Activated T-helper 17 cell treated with anti-CD3 and anti-CD28 coated beads, Interleukin-2, amount 50 U/mL, for 72 hours (primary cell): ENCODE measurements at regions not wholly inside any gene's neighbourhood (a gene's known extent, or its start where the extent isn't known, plus 50 kb on each side); places are given as distances from the start of the nearest gene placed in this dataset.

ENCODE experiments used
- ATAC-seq: fragments of 150-1000 bp; cut with Tn5 transposase; replicated peaks from 2 replicates; pipeline ENCODE4 v1.10.0; 2021; ENCODE audit warnings: mild to moderate bottlenecking, moderate library complexity
- H3K27ac Mint-ChIP-seq: one replicate; pipeline ENCODE4 v1.8.0; 2022; ENCODE audit warnings: mixed read lengths
- H3K27me3 Mint-ChIP-seq: one replicate; pipeline ENCODE4 v1.8.0; 2022; ENCODE audit warnings: mixed read lengths
- H3K36me3 Mint-ChIP-seq: one replicate; pipeline ENCODE4 v1.8.0; 2022; ENCODE audit warnings: low read depth, mild to moderate bottlenecking, mixed read lengths
- H3K4me1 Mint-ChIP-seq: one replicate; pipeline ENCODE4 v1.8.0; 2022; ENCODE audit warnings: mixed read lengths
- H3K4me3 Mint-ChIP-seq: one replicate; pipeline ENCODE4 v1.8.0; 2022; ENCODE audit warnings: mild to moderate bottlenecking, mixed read lengths
- H3K9me3 Mint-ChIP-seq: one replicate; pipeline ENCODE4 v1.8.0; 2022; ENCODE audit warnings: mixed read lengths

GRCh38 chr5:89869346-89869745 lies 540.2 kb downstream of the CETN3 start:
- no peak for ATAC-seq
- Mint-ChIP-seq H3K27me3 (no peaks in the 10 kb centered on the region), H3K4me1 (no peaks in the 10 kb centered on the region), H3K36me3 (no peaks in the 10 kb centered on the region), H3K9me3 (no peaks in the 10 kb centered on the region), H3K27ac (no peak overlapping the region), H3K4me3 (no peak overlapping the region)

GRCh38 chr5:89866410-89866809 lies 543.1 kb downstream of the CETN3 start:
- ATAC-seq, result no peak
- H3K27ac Mint-ChIP-seq, result no peak overlapping the region
- H3K36me3 Mint-ChIP-seq, result no peaks in the 10 kb centered on the region
- H3K9me3 Mint-ChIP-seq, result no peaks in the 10 kb centered on the region
- no peak overlapping the region for H3K4me3 Mint-ChIP-seq
- no peaks in the 10 kb centered on the region for H3K4me1 Mint-ChIP-seq
- H3K27me3 Mint-ChIP-seq, result no peaks in the 10 kb centered on the region

GRCh38 chr5:89864941-89865340 lies 544.6 kb downstream of the CETN3 start:
- H3K36me3 Mint-ChIP-seq, result no peaks in the 10 kb centered on the region
- H3K27ac Mint-ChIP-seq, result no peak overlapping the region
- ATAC-seq, result no peak
- no peaks in the 10 kb centered on the region for H3K27me3 Mint-ChIP-seq
- no peak overlapping the region for H3K4me3 Mint-ChIP-seq
- H3K4me1 Mint-ChIP-seq, result no peaks in the 10 kb centered on the region
- H3K9me3 Mint-ChIP-seq, result peaks cover under 1% of the 10 kb centered on the region

- no peak overlapping the region for H3K27ac Mint-ChIP-seq
- H3K9me3 Mint-ChIP-seq, result peaks cover 14% of the 10 kb centered on the region
- no peaks in the 10 kb centered on the region for H3K27me3 Mint-ChIP-seq
- no peaks in the 10 kb centered on the region for H3K36me3 Mint-ChIP-seq
- no peak overlapping the region for H3K4me3 Mint-ChIP-seq
- no peak for ATAC-seq
- H3K4me1 Mint-ChIP-seq, result no peaks in the 10 kb centered on the region
Measured at GRCh38 chr5:89857790-89858189, 551.8 kb downstream of the CETN3 start.

GRCh38 chr5:89855417-89855816 lies 554.1 kb downstream of the CETN3 start:
- Mint-ChIP-seq H3K36me3 (no peaks in the 10 kb centered on the region), H3K27ac (no peak overlapping the region), H3K27me3 (no peaks in the 10 kb centered on the region), H3K4me3 (no peak overlapping the region), H3K9me3 (peaks cover 14% of the 10 kb centered on the region), H3K4me1 (no peaks in the 10 kb centered on the region)
- ATAC-seq, result no peak

GRCh38 chr5:89851911-89852310 lies 557.6 kb downstream of the CETN3 start:
- no peaks in the 10 kb centered on the region for H3K4me1 Mint-ChIP-seq
- peaks cover 4% of the 10 kb centered on the region for H3K9me3 Mint-ChIP-seq
- H3K27me3 Mint-ChIP-seq, result no peaks in the 10 kb centered on the region
- no peaks in the 10 kb centered on the region for H3K36me3 Mint-ChIP-seq
- H3K27ac Mint-ChIP-seq, result no peak overlapping the region
- ATAC-seq, result no peak
- H3K4me3 Mint-ChIP-seq, result no peak overlapping the region

GRCh38 chr5:89850513-89850865 lies 559.1 kb downstream of the CETN3 start:
- Mint-ChIP-seq H3K4me3 (no peak overlapping the region), H3K36me3 (no peaks in the 10 kb centered on the region), H3K4me1 (no peaks in the 10 kb centered on the region), H3K9me3 (peaks cover 9% of the 10 kb centered on the region), H3K27ac (no peak overlapping the region), H3K27me3 (no peaks in the 10 kb centered on the region)
- no peak for ATAC-seq

- Mint-ChIP-seq H3K9me3 (peaks cover 9% of the 10 kb centered on the region), H3K27me3 (no peaks in the 10 kb centered on the region), H3K27ac (no peak overlapping the region), H3K36me3 (no peaks in the 10 kb centered on the region), H3K4me3 (no peak overlapping the region), H3K4me1 (no peaks in the 10 kb centered on the region)
- ATAC-seq, result no peak
Measured at GRCh38 chr5:89849830-89850512, 559.6 kb downstream of the CETN3 start.

- no peaks in the 10 kb centered on the region for H3K4me1 Mint-ChIP-seq
- ATAC-seq, result no peak
- peaks cover 5% of the 10 kb centered on the region for H3K9me3 Mint-ChIP-seq
- no peaks in the 10 kb centered on the region for H3K27me3 Mint-ChIP-seq
- no peak overlapping the region for H3K4me3 Mint-ChIP-seq
- no peaks in the 10 kb centered on the region for H3K36me3 Mint-ChIP-seq
- no peak overlapping the region for H3K27ac Mint-ChIP-seq
Measured at GRCh38 chr5:89847743-89848142, 561.8 kb downstream of the CETN3 start.

- Mint-ChIP-seq H3K27ac (no peak overlapping the region), H3K4me1 (no peaks in the 10 kb centered on the region), H3K36me3 (no peaks in the 10 kb centered on the region), H3K27me3 (no peaks in the 10 kb centered on the region), H3K9me3 (peaks cover 5% of the 10 kb centered on the region), H3K4me3 (no peak overlapping the region)
- no peak for ATAC-seq
Measured at GRCh38 chr5:89844548-89844947, 565.0 kb downstream of the CETN3 start.

- Mint-ChIP-seq H3K4me3 (no peak overlapping the region), H3K27me3 (no peaks in the 10 kb centered on the region), H3K4me1 (no peaks in the 10 kb centered on the region), H3K36me3 (no peaks in the 10 kb centered on the region), H3K9me3 (peaks cover 8% of the 10 kb centered on the region), H3K27ac (no peak overlapping the region)
- ATAC-seq, result no peak
Measured at GRCh38 chr5:89842531-89842930, 567.0 kb downstream of the CETN3 start.

GRCh38 chr5:89840906-89841305 lies 568.6 kb downstream of the CETN3 start:
- Mint-ChIP-seq H3K36me3 (no peaks in the 10 kb centered on the region), H3K27ac (no peak overlapping the region)

GRCh38 chr5:89830691-89831090 lies 578.9 kb downstream of the CETN3 start:
- H3K4me3 Mint-ChIP-seq, result no peak overlapping the region
- no peak overlapping the region for H3K27ac Mint-ChIP-seq
- H3K27me3 Mint-ChIP-seq, result no peaks in the 10 kb centered on the region
- H3K4me1 Mint-ChIP-seq, result no peaks in the 10 kb centered on the region
- peaks cover 16% of the 10 kb centered on the region for H3K9me3 Mint-ChIP-seq
- ATAC-seq, result no peak
- H3K36me3 Mint-ChIP-seq, result no peaks in the 10 kb centered on the region

More at GRCh38 chr5:89840906-89841305, 568.6 kb downstream of the CETN3 start:
- H3K4me3 Mint-ChIP-seq, result no peak overlapping the region
- H3K4me1 Mint-ChIP-seq, result no peaks in the 10 kb centered on the region
- no peaks in the 10 kb centered on the region for H3K27me3 Mint-ChIP-seq
- ATAC-seq, result no peak
- peaks cover 3% of the 10 kb centered on the region for H3K9me3 Mint-ChIP-seq

GRCh38 chr5:89827960-89828359 lies 581.6 kb downstream of the CETN3 start:
- H3K36me3 Mint-ChIP-seq, result no peaks in the 10 kb centered on the region
- no peak for ATAC-seq

GRCh38 chr5:89827359-89827758 lies 582.2 kb downstream of the CETN3 start:
- no peaks in the 10 kb centered on the region for H3K36me3 Mint-ChIP-seq
- no peak overlapping the region for H3K4me3 Mint-ChIP-seq
- H3K27ac Mint-ChIP-seq, result no peak overlapping the region
- no peaks in the 10 kb centered on the region for H3K4me1 Mint-ChIP-seq
- ATAC-seq, result no peak
- H3K27me3 Mint-ChIP-seq, result no peaks in the 10 kb centered on the region
- peaks cover 23% of the 10 kb centered on the region for H3K9me3 Mint-ChIP-seq

More at GRCh38 chr5:89827960-89828359, 581.6 kb downstream of the CETN3 start:
- Mint-ChIP-seq H3K9me3 (peaks cover 22% of the 10 kb centered on the region), H3K27me3 (no peaks in the 10 kb centered on the region), H3K27ac (no peak overlapping the region), H3K4me1 (no peaks in the 10 kb centered on the region), H3K4me3 (no peak overlapping the region)

- no peaks in the 10 kb centered on the region for H3K4me1 Mint-ChIP-seq
- H3K27ac Mint-ChIP-seq, result no peak overlapping the region
- no peaks in the 10 kb centered on the region for H3K36me3 Mint-ChIP-seq
- H3K27me3 Mint-ChIP-seq, result no peaks in the 10 kb centered on the region
- no peak for ATAC-seq
- peaks cover 20% of the 10 kb centered on the region for H3K9me3 Mint-ChIP-seq
- no peak overlapping the region for H3K4me3 Mint-ChIP-seq
Measured at GRCh38 chr5:89826938-89827337, 582.6 kb downstream of the CETN3 start.
